Type B pancreatic cell (in vitro differentiated cells): ENCODE measurements at regions not wholly inside any gene's neighbourhood (a gene's known extent, or its start where the extent isn't known, plus 50 kb on each side); places are given as distances from the start of the nearest gene placed in this dataset.

Experiments
- DNase-seq: peaks from one replicate; pipeline ENCODE4 v3.0.0; 2021; ENCODE audit warnings: mixed read lengths; ENCODE audit not compliant: unreplicated experiment; ENCODE audit errors: extremely low spot score
- H3K27ac Mint-ChIP-seq: 2 replicates; pipeline ENCODE4 v1.8.0; 2021; ENCODE audit warnings: mild to moderate bottlenecking, mixed read lengths
- H3K27me3 Mint-ChIP-seq: 2 replicates; pipeline ENCODE4 v1.8.0; 2021; ENCODE audit warnings: mixed read lengths
- H3K36me3 Mint-ChIP-seq: 2 replicates; pipeline ENCODE4 v1.8.0; 2021; ENCODE audit warnings: mixed read lengths
- H3K4me1 Mint-ChIP-seq: one replicate; pipeline ENCODE4 v1.8.0; 2021; ENCODE audit warnings: mixed read lengths; ENCODE audit not compliant: unreplicated experiment
- H3K4me3 Mint-ChIP-seq: 2 replicates; pipeline ENCODE4 v1.8.0; 2021; ENCODE audit warnings: mild to moderate bottlenecking, mixed read lengths
- H3K9me3 Mint-ChIP-seq: 2 replicates; pipeline ENCODE4 v1.8.0; 2021; ENCODE audit warnings: mixed read lengths
- CTCF ChIP-seq: fragments of 200-600 bp; sonication (generic); conservative IDR thresholded peaks from 2 replicates; pipeline ENCODE4 v1.5.0; 2021; ENCODE audit warnings: antibody characterized with exemption, mild to moderate bottlenecking

- no peak for DNase-seq
- Mint-ChIP-seq H3K36me3 (no peaks in the 10 kb centered on the region), H3K27me3 (no peaks in the 10 kb centered on the region), H3K9me3 (no peaks in the 10 kb centered on the region), H3K4me3 (no peak overlapping the region), H3K27ac (no peak overlapping the region), H3K4me1 (peaks cover 36% of the 10 kb centered on the region)
- no peak for TF ChIP-seq CTCF
Observed at GRCh38 chr6:87902383-87902782, 145.3 kb upstream of the SPACA1 start.

- Mint-ChIP-seq H3K4me1 (peaks cover 36% of the 10 kb centered on the region), H3K4me3 (no peak overlapping the region), H3K9me3 (no peaks in the 10 kb centered on the region), H3K27ac (peak overlapping the region; percentile 45), H3K36me3 (no peaks in the 10 kb centered on the region), H3K27me3 (no peaks in the 10 kb centered on the region)
- no peak for TF ChIP-seq CTCF
- no peak for DNase-seq
Observed at GRCh38 chr6:87901613-87902012, 146.0 kb upstream of the SPACA1 start.

- Mint-ChIP-seq H3K4me3 (no peak overlapping the region), H3K36me3 (no peaks in the 10 kb centered on the region), H3K27ac (no peak overlapping the region), H3K4me1 (peaks cover 25% of the 10 kb centered on the region), H3K27me3 (no peaks in the 10 kb centered on the region), H3K9me3 (no peaks in the 10 kb centered on the region)
- TF ChIP-seq CTCF: no peak
- no peak for DNase-seq
Observed at GRCh38 chr6:87900160-87900698, 147.4 kb upstream of the SPACA1 start.

- H3K27me3 Mint-ChIP-seq: no peaks in the 10 kb centered on the region
- no peak for TF ChIP-seq CTCF
- H3K27ac Mint-ChIP-seq: no peak overlapping the region
- H3K36me3 Mint-ChIP-seq: no peaks in the 10 kb centered on the region
- no peaks in the 10 kb centered on the region for H3K9me3 Mint-ChIP-seq
- DNase-seq: no peak
- peaks cover 19% of the 10 kb centered on the region for H3K4me1 Mint-ChIP-seq
- no peak overlapping the region for H3K4me3 Mint-ChIP-seq
Observed at GRCh38 chr6:87899499-87900147, 148.0 kb upstream of the SPACA1 start.

GRCh38 chr6:87897663-87898062 lies 150.0 kb upstream of the SPACA1 start:
- no peak for DNase-seq
- H3K36me3 Mint-ChIP-seq: no peaks in the 10 kb centered on the region
- no peak for TF ChIP-seq CTCF
- no peaks in the 10 kb centered on the region for H3K9me3 Mint-ChIP-seq
- peaks cover 4% of the 10 kb centered on the region for H3K4me1 Mint-ChIP-seq
- no peak overlapping the region for H3K4me3 Mint-ChIP-seq
- H3K27ac Mint-ChIP-seq: no peak overlapping the region
- no peaks in the 10 kb centered on the region for H3K27me3 Mint-ChIP-seq

GRCh38 chr6:87897013-87897412 lies 150.6 kb upstream of the SPACA1 start:
- no peaks in the 10 kb centered on the region for H3K36me3 Mint-ChIP-seq
- TF ChIP-seq CTCF: no peak
- no peak for DNase-seq
- no peaks in the 10 kb centered on the region for H3K27me3 Mint-ChIP-seq
- H3K4me3 Mint-ChIP-seq: no peak overlapping the region
- peaks cover 4% of the 10 kb centered on the region for H3K4me1 Mint-ChIP-seq
- no peak overlapping the region for H3K27ac Mint-ChIP-seq
- H3K9me3 Mint-ChIP-seq: no peaks in the 10 kb centered on the region
